Osteoblast (primary cell): ENCODE measurements at regions not wholly inside any gene's neighbourhood (a gene's known extent, or its start where the extent isn't known, plus 50 kb on each side); places are given as distances from the start of the nearest gene placed in this dataset.

ENCODE experiments used
- DNase-seq: peaks from one replicate; pipeline ENCODE4 v3.0.0; 2011; ENCODE audit warnings: low spot score, mixed read lengths; ENCODE audit not compliant: insufficient read length; ENCODE audit errors: missing footprints
- H2AFZ ChIP-seq: 2 replicates; pipeline ENCODE4 v1.6.0; 2011; ENCODE audit warnings: mild to moderate bottlenecking, low read length
- H3K27ac ChIP-seq: 2 replicates; pipeline ENCODE4 v1.5.1; 2011; ENCODE audit warnings: mild to moderate bottlenecking, low read depth, low read length, moderate library complexity
- H3K27me3 ChIP-seq: 2 replicates; pipeline ENCODE4 v1.6.0; 2012; ENCODE audit warnings: mild to moderate bottlenecking, control low read depth, inconsistent platforms, low read length, moderate library complexity; ENCODE audit not compliant: insufficient read depth
- H3K36me3 ChIP-seq: 2 replicates; pipeline ENCODE4 v1.5.1; 2011; ENCODE audit warnings: mild to moderate bottlenecking, low read length, control low read depth, moderate library complexity; ENCODE audit not compliant: insufficient read depth
- H3K4me1 ChIP-seq: 2 replicates; pipeline ENCODE4 v1.5.1; 2011; ENCODE audit warnings: mild to moderate bottlenecking, low read length, control low read depth, moderate library complexity; ENCODE audit not compliant: insufficient read depth
- H3K4me2 ChIP-seq: 2 replicates; pipeline ENCODE4 v1.6.0; 2011; ENCODE audit warnings: mild to moderate bottlenecking, low read length; ENCODE audit not compliant: insufficient read depth
- H3K4me3 ChIP-seq: fragments of 200-600 bp; sonication (generic); 3 replicates; pipeline ENCODE4 v1.5.1; 2012; ENCODE audit warnings: mild to moderate bottlenecking, low read length, inconsistent platforms; ENCODE audit not compliant: insufficient read depth
- H3K79me2 ChIP-seq: 2 replicates; pipeline ENCODE4 v1.6.0; 2012; ENCODE audit warnings: mild to moderate bottlenecking, low read length, control low read depth, inconsistent platforms; ENCODE audit not compliant: insufficient read depth
- H3K9me3 ChIP-seq: 2 replicates; pipeline ENCODE4 v1.5.1; 2011; ENCODE audit warnings: low read depth, low read length, control low read depth
- H4K20me1 ChIP-seq: 2 replicates; pipeline ENCODE4 v1.6.0; 2012; ENCODE audit warnings: mild to moderate bottlenecking, low read length, control low read depth; ENCODE audit not compliant: insufficient read depth
- TF ChIP-seq, protein P1 (sequence below): IDR thresholded peaks from 2 replicates; pipeline ENCODE4 v1.5.1; 2011; ENCODE audit warnings: mild to moderate bottlenecking, low read depth, low read length, moderate library complexity; ENCODE audit errors: extremely low read depth

DNA sequence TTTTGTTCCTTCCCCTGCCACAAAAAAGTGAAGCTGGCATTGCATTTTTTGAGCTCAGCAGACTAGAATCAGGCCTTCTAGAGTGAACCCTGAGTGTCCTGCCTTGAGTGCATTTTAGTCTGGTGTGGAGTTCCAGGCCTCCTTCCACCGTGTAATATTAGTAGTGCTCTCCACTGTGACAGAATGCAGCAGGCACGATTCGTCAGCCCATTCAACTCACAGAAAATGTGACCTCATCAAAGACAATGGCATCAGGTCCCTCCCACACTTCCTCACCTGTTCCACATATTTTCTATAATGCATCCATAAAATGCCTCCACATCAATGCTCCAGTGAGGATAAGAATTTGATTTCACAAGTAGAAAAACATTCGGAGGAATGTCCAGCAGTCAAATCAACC is 227.6 kb downstream of the FGF9 start:
- no peak overlapping the region for H2AFZ ChIP-seq
- H3K27ac ChIP-seq: no peak overlapping the region
- no peaks in the 10 kb centered on the region for H3K36me3 ChIP-seq
- no peaks in the 10 kb centered on the region for H3K4me1 ChIP-seq
- H3K9me3 ChIP-seq: no peaks in the 10 kb centered on the region
- no peak overlapping the region for H3K4me3 ChIP-seq
- no peak overlapping the region for H3K4me2 ChIP-seq
- no peaks in the 10 kb centered on the region for H4K20me1 ChIP-seq
- DNase-seq: no peak
- TF ChIP-seq, protein P1, sequence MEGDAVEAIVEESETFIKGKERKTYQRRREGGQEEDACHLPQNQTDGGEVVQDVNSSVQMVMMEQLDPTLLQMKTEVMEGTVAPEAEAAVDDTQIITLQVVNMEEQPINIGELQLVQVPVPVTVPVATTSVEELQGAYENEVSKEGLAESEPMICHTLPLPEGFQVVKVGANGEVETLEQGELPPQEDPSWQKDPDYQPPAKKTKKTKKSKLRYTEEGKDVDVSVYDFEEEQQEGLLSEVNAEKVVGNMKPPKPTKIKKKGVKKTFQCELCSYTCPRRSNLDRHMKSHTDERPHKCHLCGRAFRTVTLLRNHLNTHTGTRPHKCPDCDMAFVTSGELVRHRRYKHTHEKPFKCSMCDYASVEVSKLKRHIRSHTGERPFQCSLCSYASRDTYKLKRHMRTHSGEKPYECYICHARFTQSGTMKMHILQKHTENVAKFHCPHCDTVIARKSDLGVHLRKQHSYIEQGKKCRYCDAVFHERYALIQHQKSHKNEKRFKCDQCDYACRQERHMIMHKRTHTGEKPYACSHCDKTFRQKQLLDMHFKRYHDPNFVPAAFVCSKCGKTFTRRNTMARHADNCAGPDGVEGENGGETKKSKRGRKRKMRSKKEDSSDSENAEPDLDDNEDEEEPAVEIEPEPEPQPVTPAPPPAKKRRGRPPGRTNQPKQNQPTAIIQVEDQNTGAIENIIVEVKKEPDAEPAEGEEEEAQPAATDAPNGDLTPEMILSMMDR: no peak
- H3K27me3 ChIP-seq: no peaks in the 10 kb centered on the region
- H3K79me2 ChIP-seq: no peaks in the 10 kb centered on the region

DNA sequence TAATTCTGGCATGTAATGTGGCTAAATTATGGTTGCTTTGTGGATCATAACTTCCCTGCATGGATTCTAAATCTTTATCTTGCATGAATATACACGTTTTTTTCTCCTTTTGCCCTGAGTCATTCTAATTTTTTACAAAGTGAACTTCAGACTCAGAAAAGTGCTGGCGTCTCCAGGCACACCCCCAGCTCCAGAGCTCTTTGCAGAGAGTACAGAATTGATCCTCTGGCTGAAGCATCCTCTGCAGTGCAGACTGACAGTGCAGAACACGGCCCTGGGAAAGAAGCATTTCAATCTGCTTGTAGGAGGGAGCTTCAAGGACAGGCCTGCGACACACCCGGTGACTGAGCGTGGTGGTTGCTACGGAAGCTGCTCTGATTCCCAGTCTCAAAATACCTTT is 228.1 kb downstream of the FGF9 start:
- H3K27ac ChIP-seq: no peak overlapping the region
- no peaks in the 10 kb centered on the region for H3K4me1 ChIP-seq
- no peak overlapping the region for H2AFZ ChIP-seq
- H3K36me3 ChIP-seq: no peaks in the 10 kb centered on the region
- no peaks in the 10 kb centered on the region for H3K79me2 ChIP-seq
- TF ChIP-seq, protein P1: no peak
- no peak overlapping the region for H3K4me3 ChIP-seq
- no peak for DNase-seq
- H3K27me3 ChIP-seq: no peaks in the 10 kb centered on the region
- H3K4me2 ChIP-seq: no peak overlapping the region
- H3K9me3 ChIP-seq: no peaks in the 10 kb centered on the region
- no peaks in the 10 kb centered on the region for H4K20me1 ChIP-seq

DNA sequence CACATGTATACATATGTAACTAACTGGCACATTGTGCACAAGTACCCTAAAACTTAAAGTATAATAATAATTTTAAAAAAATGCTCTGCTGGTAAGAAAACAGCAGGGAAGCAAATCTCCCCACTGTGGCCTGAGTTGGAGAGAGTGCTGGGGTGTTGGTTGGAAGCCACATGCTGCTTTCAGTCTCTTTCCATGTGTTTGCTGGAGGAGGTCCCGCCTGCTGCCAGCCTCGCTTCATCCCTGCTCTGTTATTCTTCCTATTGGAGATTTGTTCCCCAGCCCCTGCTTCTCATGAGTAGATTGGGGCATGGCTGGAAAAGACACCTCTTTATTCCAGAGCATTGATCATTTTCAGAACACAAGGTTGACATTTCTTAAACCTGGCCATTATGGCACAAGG is 230.5 kb downstream of the FGF9 start:
- no peak overlapping the region for H3K4me2 ChIP-seq
- no peak overlapping the region for H3K4me3 ChIP-seq
- no peak overlapping the region for H3K27ac ChIP-seq
- no peaks in the 10 kb centered on the region for H3K4me1 ChIP-seq
- no peaks in the 10 kb centered on the region for H3K36me3 ChIP-seq
- no peak overlapping the region for H2AFZ ChIP-seq
- no peaks in the 10 kb centered on the region for H4K20me1 ChIP-seq
- no peaks in the 10 kb centered on the region for H3K27me3 ChIP-seq
- no peaks in the 10 kb centered on the region for H3K79me2 ChIP-seq
- no peak for DNase-seq
- no peaks in the 10 kb centered on the region for H3K9me3 ChIP-seq
- TF ChIP-seq, protein P1: no peak

DNA sequence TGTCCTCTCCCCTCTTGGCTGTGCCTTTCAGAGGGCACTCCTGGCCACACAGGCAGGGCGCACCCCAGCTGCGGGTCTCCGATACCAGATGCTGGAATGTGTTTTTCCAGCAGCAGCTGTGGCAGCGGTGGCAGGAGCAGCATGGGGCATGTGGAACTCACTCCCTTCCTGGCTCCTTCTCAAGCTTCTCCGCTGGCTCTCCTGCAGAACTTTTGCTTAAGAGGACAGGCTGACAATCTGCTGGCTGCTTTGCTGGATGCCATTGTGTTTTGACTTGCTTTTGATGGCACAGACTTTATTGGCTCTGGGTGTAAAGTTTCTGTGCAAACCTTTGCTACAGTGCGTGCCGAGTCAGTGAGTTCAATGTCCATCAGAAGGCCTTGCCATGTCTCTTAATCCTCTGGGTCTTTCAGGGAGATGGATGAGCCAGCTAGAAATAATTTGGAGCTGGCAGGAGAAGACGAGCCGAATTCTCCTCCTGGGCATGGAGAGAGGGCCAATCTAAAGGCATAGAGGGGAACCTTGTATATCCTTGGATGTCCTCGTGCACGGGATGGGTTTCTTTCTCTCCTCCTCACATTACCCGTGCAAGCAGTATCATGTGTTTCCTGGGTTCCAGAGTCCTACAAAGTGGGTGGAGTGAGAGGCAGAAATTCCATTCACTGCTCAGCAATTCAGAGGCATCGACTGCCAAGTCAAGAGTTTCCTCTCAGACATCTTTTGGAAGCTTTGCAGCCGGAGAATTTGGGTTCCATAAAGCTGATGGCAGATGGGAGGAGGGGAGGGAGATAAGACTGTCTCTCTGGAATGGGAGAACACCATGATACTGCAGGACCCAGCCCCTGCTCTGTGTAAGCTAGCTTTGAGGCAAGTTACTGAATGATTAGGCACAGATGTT is 231.2 kb downstream of the FGF9 start:
- Histone ChIP-seq H2AFZ (no peak overlapping the region), H3K4me3 (no peak overlapping the region), H4K20me1 (no peaks in the 10 kb centered on the region), H3K27ac (no peak overlapping the region), H3K79me2 (no peaks in the 10 kb centered on the region), H3K36me3 (no peaks in the 10 kb centered on the region), H3K27me3 (no peaks in the 10 kb centered on the region), H3K4me1 (no peaks in the 10 kb centered on the region), H3K9me3 (no peaks in the 10 kb centered on the region), H3K4me2 (no peak overlapping the region)
- TF ChIP-seq, protein P1: no peak
- no peak for DNase-seq
